HG03558 (cell line): ENCODE measurements at regions not wholly inside any gene's neighbourhood (a gene's known extent, or its start where the extent isn't known, plus 50 kb on each side); places are given as distances from the start of the nearest gene placed in this dataset.
"Not testable (repeated sequence)": the region's sequence is repeated elsewhere in the genome, so short reads cannot be mapped to it uniquely, and the experiment has no call there.

ENCODE experiments used
- ATAC-seq: cut with Tn5 transposase; IDR thresholded peaks from one replicate; pipeline ENCODE4 v1.9.1; 2021; ENCODE audit warnings: moderate number of reproducible peaks; ENCODE audit not compliant: unreplicated experiment; ENCODE audit errors: extremely low read depth

DNA sequence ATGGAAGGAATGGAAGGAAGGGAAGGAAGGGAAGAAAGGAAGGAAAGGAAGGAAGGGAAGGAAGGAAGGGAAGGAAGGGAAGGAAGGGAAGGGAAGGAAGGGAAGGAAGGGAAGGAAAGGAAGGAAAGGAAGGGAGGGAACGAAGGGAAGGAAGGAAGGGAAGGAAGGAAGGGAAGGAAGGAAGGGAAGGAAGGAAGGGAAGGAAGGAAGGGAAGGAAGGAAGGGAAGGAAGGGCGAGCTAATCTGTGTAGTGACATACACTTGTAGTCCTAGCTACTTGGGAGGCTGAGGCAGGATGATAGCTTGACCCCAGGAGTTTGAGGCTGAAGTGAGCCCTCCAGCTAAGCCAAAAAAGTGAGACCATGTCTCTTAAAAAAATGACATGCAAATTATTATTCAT lies 311.3 kb upstream of the LUZP2 start:
- ATAC-seq, result not testable (repeated sequence)

DNA sequence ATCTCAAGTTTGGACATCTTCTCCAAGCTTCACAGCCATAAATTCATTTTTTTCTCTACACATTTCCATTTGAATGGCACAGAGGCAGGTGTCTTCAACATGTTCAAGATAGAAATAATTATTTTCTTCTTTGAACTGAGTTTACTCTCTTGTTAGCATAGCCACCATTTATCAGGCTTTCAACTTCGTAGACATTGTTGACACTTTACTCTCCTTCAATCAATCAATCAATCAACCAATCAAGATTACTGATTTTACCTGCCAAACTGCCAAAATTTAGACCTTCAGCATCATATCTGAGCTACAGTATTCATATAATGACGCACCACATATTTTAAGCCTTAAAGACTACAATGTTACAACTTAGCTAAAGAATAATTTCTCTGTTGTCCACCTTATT lies 300.1 kb upstream of the LUZP2 start:
- ATAC-seq, result no peak

DNA sequence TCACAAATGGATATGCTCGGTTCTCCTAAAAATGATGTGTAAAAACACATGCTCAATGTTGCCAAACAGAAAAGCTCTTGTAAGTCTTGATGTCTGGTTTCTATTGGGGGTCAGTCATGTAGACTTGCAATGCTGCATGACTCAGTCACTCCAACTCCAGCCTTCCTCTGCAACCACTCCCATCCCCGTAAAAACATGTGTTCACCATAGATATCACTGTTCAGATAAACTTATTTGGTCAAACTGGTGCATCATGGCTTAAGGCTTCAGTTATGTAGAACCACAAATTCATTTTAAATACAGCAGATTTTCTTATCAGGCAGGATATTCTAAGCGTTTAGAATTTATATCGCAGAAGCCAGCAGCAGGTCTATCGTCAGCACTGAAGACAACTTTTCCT lies 298.4 kb upstream of the LUZP2 start:
- ATAC-seq, result no peak

DNA sequence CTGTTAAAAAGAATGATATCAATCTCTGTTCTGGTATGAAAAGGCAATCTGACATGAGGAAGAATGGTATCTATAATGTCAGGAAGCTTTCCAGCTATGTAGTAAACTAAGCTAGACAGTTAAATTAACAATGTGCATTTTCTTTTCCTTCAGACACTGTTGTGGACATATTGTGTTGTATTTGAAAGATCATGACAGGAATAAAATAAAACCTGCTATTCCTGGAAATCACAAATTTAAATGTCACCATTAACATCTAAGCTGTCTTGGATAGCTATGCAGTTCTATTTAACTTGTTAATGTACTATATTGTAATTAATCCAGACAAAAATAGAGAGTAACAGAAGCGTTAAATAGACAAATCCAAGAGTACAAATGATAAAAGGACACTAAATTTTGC lies 297.4 kb upstream of the LUZP2 start:
- no peak for ATAC-seq

DNA sequence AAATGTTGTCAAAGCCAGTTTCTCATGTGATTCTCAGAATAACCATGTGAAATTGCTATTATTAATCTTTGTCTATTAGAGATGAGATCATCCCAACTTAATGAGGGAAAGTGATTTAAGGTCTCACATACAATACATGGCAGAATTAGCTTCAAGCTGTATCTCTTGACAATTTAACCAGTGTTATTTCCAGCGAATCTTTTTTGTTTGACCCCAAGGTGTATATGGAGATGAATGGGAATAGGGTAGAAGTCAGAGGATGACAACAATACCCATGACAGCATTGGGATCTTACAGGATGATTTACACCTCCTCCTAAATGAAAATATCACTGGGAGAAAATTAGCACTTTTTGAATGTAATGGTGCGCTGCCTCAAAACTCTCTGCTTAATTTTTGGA lies 290.8 kb upstream of the LUZP2 start:
- no peak for ATAC-seq

DNA sequence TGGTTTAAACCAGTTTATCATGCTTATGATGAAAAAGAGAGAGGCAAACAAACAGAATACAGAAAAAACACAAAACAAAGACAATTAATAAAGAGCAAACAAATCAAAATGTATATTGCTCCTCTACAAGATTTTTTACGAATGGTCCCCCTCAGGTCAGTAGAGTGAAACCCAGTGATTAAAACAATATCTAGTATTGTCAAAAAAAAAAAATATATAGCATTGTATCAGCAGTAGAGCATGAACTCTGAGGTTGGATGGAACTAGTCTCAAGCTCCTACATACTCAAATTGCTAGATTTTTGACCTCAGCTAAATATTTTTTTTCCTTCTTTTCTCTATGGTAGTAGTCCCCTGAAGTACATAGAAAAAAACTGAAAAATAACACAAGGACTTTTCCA lies 290.3 kb upstream of the LUZP2 start:
- ATAC-seq, result no peak

DNA sequence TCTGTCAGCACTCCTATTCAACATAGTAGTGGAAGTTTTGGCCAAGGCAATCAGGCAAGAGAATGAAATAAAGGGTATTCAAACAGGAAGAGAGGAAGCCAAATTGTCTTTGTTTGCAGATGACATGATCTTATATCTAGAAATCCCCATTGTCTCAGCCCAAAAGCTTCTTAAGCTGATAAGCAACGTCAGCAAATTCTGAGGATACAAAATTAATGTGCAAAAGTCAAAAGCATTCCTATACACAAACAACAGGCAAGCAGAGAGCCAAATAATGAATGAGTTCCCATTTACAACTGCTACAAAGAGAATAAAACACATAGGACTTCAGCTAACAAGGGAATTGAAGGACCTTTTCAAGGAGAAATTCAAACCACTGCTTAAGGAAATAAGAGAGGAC lies 280.4 kb upstream of the LUZP2 start:
- ATAC-seq, result no peak

DNA sequence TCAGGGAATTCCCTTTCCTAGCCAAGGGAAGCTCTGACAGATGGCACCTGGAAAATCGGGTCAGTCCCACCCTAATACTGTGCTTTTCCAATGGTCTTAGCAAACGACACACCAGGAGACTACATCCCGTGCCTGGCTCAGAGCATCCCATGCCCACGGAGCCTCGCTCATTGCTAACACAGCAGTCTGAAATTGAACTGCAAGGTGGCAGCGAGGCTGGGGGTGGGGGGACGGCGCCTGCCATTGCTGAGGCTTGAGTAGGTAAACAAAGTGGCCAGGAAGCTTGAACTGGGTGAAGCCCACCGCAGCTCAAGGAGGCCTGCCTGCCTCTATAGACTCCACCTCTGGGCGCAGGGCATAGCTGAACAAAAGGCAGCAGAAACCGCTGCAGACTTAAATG lies 279.5 kb upstream of the LUZP2 start:
- not testable (repeated sequence) for ATAC-seq

DNA sequence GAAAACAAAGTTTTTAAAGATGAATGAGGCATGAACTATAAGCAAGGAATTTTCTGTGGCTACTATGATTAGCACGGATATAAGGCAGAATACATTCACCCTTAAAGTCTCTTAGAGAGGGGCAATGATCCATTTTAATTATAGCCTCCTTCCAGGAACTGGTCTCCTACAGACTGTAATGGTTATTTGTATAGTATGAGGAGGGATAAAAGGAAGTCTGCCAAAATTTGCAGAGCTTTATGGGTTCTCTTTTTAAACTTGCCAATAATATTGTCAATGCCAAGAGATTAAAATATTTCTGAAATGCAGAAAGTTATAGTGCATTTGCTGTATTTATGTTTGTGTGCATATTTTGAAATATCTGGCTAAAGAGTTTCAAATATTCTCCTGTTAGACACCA lies 271.4 kb upstream of the LUZP2 start:
- no peak for ATAC-seq

DNA sequence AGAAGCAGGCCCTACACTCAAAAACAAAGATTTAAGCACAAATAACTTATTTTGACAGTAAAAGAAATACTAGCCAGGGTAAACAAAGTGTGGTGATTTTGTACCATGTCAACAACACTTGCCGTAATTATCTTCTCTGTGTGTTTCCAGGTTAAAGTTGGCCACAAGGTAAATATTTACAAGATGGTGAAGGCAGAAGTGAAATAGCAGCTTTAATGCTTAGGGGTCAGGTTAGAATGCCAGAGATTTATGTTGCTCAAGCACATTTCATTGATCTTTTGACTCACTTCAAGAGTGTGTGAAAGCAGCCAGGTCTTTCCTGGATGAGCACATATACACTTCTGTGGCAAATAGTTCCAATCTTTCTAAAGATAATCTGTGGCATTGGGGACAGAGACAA lies 270.2 kb upstream of the LUZP2 start:
- no peak for ATAC-seq

DNA sequence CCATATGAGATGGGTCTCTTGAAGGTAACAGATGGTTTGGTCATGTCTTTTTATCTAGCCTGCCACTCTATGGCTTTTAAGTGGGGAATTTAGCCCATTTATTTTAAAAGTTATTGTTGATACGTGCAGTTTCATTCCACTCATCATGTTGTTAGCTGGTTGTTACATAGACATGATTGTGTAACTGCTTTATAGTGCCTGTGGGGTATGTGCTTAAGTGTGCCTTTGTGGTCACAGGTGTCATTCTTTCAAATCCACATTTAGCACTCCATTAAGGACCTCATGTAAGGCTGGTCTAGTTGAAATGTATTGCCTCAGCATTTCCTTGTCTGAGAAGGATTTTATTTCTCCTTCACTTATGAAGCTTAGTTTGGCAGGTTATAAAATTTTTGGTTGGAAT lies 263.8 kb upstream of the LUZP2 start:
- ATAC-seq, result no peak

DNA sequence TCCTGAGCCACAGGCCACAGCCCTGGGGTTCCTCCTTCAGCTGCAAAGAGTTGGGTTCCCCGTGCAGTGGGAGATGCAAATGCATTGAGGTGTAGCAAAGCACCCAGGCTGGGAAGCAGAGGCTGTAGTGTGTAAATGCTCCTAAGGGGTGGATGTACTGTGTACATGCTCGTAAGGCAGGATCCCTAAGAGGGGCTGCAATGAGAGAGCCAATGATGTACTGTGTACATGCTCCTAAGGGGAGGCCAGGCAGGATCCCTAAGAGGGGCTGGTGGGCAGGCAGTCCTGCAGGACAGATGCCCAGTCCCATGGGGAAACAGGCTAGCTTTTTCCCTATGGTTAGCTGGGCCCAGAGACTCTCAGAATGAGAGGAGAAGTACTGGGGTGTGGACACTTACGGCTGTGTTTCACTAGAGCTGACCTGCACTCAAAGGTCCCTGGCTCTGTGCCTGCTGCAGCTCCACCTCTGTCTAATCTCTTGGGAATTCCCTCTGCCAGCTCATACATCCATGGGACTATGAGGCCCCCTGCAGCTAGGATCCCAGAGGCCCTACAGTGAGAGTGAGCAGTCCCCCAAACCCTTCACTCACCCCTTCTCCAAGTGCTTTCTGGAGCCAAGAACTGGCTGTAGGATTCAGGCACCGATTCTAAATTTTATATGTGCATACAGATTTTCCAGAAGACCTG lies 261.9 kb upstream of the LUZP2 start:
- no peak for ATAC-seq

DNA sequence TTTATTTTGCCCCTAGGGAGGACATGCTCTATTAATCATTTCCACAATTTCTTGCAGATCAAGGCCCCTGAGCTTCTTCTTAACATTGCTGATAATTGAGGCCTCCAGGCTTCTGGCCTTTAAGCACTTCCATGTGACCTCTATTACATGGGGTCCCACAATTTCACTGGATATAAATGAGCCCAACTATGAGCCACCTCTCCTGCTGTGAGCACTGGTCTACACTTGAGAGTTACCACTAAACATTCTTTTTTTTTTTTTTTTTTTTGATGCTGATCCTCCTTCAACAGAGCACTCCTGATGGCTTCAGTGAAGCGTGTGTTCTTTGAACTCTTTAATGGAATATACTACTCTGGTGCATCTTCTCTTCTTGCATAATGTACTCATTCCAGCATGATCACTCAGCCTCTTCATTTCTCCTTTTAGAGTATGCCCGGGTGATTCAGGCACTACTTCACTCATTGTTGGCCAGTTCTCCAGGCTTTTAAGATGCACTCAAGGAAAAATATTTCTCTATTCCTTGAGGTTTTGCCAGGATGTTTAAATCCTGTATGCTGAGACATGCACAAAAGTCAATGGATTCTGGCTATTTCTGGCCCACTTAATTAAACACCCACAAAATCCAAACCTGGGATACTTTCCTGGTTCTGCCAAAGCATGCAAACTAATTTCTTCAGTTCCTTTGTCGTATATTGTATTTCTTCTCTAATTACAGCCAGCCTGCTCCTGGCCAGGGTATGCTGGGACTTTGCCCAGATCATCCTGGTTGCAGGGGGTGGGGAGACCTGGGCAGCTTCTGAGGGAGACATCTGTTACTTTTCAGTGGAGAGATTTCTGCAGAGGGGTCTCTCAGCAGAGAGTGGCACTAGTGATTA lies 257.8 kb upstream of the LUZP2 start:
- ATAC-seq, result no peak

DNA sequence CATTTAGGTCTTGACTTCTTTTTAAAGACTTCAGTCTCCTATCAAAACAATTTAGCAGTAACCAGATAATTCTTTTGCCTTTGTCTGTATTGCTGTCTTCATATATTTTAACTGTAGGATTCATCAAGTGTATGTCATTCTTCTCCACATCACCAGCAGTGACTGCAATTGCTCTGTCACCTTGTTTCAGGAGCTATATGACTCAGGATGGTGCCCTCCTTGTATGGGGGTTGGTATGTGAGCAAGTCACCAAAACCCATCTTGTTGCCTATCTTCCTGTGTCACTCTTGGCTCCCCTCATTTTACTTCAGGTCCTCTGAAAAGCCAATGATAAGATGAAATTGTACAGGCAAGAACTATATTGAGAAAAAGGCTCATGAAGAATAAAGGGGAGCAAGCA lies 256.9 kb upstream of the LUZP2 start:
- no peak for ATAC-seq

DNA sequence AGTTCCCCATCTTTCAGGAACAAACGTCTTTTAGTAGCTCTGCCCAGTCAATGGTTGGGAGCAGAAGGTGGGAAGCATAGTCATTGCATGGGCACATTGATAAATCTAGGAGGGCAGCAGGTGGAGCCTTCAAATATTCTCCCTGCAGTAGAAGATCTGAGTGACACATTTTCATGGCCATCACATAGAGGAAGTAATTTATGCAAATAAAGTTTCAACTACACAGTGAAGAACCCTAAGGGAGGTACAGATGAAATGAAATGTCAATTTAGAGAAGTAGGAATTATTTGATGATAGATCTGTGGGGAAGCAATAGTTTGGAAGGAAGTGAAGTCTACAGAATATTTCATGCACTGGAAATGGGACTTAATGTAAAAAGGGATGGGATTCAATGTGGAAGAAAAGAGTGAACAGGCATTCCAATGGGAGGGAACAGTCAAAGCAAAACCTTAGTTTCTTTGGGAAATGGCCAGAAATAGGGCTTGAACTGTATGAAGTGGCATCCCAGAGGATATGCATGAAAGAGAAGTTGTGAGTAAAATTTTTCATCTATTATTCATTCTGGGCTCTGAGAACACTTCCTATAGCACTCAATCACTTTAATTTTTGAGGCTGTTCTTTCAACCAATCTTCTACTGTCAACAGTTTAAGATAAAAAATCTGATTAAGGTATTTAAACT lies 256.2 kb upstream of the LUZP2 start:
- ATAC-seq, result no peak

DNA sequence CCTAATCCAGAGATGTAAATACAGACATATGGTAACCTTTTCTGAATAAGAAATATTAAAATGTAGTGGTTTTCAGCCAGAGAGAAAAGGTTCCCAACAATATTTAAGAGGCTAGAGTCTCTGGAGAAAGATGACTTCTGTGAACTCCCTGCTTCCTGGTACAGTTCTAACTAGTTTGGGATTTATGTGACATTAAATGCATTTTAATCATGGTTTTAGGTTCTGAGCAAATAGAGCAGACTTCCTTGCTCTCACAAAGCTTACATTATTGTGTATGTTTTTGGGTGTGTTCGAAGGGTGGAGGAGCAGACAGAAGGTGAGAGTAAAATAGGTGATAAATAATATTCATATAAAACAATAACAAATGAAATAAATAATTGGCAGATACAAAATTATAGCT lies 250.1 kb upstream of the LUZP2 start:
- ATAC-seq, result no peak

DNA sequence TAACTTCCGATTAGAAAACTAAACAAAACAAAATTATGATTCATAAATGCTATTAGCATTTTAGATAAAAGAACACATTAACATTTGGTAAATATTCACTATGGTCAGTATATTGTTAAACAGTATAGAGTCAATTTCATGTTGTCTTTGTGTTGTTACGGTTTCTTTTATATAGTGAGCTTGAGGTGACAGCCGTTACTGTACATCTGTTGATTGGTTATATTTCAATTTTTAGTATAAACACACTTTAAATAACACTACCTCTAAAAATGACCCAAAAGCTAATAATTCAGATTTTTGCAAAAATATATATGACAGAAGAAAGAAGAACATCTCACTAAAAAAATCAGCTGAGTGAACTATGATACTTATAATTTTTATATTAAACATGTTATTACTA lies 249.0 kb upstream of the LUZP2 start:
- no peak for ATAC-seq

DNA sequence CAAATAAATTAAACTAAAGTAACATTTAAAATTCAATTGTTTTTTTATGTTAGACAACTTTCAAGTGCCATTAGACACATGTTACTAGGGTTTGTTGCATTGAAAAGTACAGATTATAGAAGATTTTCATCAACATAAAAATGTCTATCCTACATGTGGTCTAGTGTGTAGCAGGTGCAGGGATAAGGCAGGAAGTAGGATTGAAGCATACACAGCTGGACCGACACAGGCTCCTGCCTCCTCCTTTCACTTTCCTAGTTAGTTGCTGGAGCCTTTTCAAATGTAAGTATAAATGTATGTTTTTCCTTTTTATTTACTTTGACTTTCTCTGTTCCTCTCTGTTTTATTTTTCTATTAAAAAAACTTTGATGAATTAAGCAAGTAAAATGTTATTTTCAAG lies 246.9 kb upstream of the LUZP2 start:
- no peak for ATAC-seq

DNA sequence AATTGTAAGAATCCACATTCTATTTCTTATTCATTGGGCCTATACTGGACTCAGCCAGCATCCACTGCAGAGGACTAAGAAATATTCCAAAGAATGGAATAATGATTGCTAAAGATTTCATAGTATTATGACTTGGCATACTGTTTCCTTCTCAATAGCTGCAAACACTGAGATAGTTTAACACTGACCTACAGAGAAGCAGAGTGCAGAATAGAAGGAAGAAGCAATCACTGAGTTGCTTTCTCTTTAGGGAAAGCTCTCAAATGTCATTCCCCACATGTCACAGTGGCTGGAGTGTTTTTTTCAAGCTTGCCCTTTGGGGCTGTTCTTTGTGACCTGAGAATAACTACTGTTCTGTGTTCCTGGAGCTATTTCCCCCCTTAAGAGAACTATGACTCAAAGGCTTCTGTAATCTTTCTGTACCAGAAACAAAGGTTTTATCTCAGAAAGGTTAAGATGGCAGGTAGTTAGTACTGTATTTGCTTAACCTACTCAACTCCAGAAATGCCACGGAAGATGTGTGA lies 243.6 kb upstream of the LUZP2 start:
- ATAC-seq, result no peak

DNA sequence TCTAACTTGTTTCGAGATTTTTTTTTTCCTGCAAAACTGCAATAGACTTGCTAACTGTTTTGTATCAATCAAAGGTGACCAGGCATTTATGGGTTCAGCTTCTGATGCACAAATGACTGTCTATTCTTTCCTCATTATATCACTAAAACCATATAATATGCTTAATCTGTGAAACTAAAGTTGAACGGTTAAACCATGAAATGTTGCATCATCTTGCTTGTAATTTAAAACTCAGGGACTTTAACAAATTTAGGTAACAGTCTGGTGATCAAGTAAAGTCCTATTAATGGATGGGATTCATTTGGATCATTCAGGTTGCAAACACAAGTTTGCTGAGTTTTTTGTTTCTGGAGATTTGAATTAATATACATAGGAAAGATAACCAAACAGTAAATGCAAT lies 232.0 kb upstream of the LUZP2 start:
- ATAC-seq, result no peak

DNA sequence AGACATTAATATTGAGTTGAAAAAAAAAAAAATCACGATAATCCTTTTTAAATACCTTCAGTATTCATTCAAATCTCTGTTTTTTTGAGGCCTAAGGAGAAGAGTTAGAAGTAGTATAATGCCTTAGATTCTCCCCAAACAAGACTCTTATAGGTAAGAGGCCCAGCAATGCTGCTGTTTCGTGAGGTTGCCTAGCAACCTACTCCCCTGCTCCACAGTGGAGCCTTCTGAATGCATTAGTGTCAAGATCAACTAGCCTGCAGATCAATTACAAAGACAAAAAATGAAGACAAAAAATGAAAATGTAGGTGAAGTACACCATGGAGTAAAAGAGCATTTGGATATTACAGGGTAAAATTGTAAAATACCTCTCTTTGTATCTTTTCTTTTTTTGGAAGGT lies 229.8 kb upstream of the LUZP2 start:
- ATAC-seq, result no peak
